AG09309 (cell line): ENCODE measurements at regions not wholly inside any gene's neighbourhood (a gene's known extent, or its start where the extent isn't known, plus 50 kb on each side); places are given as distances from the start of the nearest gene placed in this dataset.

Experiments
- DNase-seq: peaks from one replicate; pipeline ENCODE4 v3.0.0-alpha.2; 2010; ENCODE audit warnings: low read depth
- H3K4me3 ChIP-seq: 2 replicates; pipeline ENCODE4 v1.5.1; 2011; ENCODE audit warnings: mild to moderate bottlenecking, low read depth, low read length, moderate library complexity; ENCODE audit not compliant: control insufficient read depth
- CTCF ChIP-seq: IDR thresholded peaks from 2 replicates; pipeline ENCODE4 v1.5.1; 2011; ENCODE audit warnings: mild to moderate bottlenecking, low read depth, low read length, inconsistent platforms; ENCODE audit not compliant: insufficient read depth, control insufficient read depth; ENCODE audit errors: missing control alignments

- TF ChIP-seq CTCF, result no peak
- H3K4me3 ChIP-seq, result no peak overlapping the region
- no peak for DNase-seq
Measured at GRCh38 chr1:239922778-239923522, 168.7 kb upstream of the FMN2 start.

- H3K4me3 ChIP-seq, result no peak overlapping the region
- DNase-seq, result no peak
- no peak for TF ChIP-seq CTCF
Measured at GRCh38 chr1:239924741-239925350, 166.8 kb upstream of the FMN2 start.

- H3K4me3 ChIP-seq, result no peak overlapping the region
- DNase-seq, result no peak
- TF ChIP-seq CTCF, result no peak
Measured at GRCh38 chr1:239926184-239926583, 165.5 kb upstream of the FMN2 start.

- no peak for TF ChIP-seq CTCF
- H3K4me3 ChIP-seq, result no peak overlapping the region
- no peak for DNase-seq
Measured at GRCh38 chr1:239929317-239929716, 162.4 kb upstream of the FMN2 start.

- no peak for DNase-seq
- TF ChIP-seq CTCF, result no peak
Measured at GRCh38 chr1:239930686-239931262, 160.9 kb upstream of the FMN2 start.

GRCh38 chr1:239931341-239931740 is 160.3 kb upstream of the FMN2 start:
- no peak for TF ChIP-seq CTCF
- no peak overlapping the region for H3K4me3 ChIP-seq
- no peak for DNase-seq

More at GRCh38 chr1:239930686-239931262, 160.9 kb upstream of the FMN2 start:
- H3K4me3 ChIP-seq, result no peak overlapping the region

- no peak for TF ChIP-seq CTCF
- DNase-seq, result no peak
- no peak overlapping the region for H3K4me3 ChIP-seq
Measured at GRCh38 chr1:239939602-239940001, 152.1 kb upstream of the FMN2 start.
